SK-N-SH treated with all-trans-retinoic acid at 6 μM for 48 hours (cell line): ENCODE measurements at regions not wholly inside any gene's neighbourhood (a gene's known extent, or its start where the extent isn't known, plus 50 kb on each side); places are given as distances from the start of the nearest gene placed in this dataset.

Experiments
- ATAC-seq: fragments of 200-7000 bp; cut with Tn5 transposase; 3 replicates; pipeline ENCODE4 v1.9.1; 2020; ENCODE audit warnings: mild to moderate bottlenecking, moderate library complexity
- ARNTL ChIP-seq: fragments of 450-650 bp; formaldehyde crosslinking; IDR thresholded peaks from 2 replicates; pipeline ENCODE4 v1.5.0; 2020; ENCODE audit warnings: low read depth, mild to moderate bottlenecking, moderate library complexity, borderline replicate concordance
- CREB5 ChIP-seq: fragments of 250-450 bp; sonication (Bioruptor Pico); IDR thresholded peaks from 2 replicates; pipeline ENCODE4 v1.5.1; 2020; ENCODE audit warnings: low read depth, mild to moderate bottlenecking, moderate library complexity
- CSDC2 ChIP-seq: fragments of 250-450 bp; sonication (Bioruptor Pico); IDR thresholded peaks from 2 replicates; pipeline ENCODE4 v1.5.0; 2020; ENCODE audit warnings: mild to moderate bottlenecking, moderate library complexity
- CSRNP3 ChIP-seq: fragments of 250-450 bp; sonication (Bioruptor Pico); IDR thresholded peaks from 2 replicates; pipeline ENCODE4 v1.5.1; 2021; ENCODE audit warnings: mild to moderate bottlenecking, moderate library complexity
- GLIS3 ChIP-seq: fragments of 250-450 bp; sonication (Bioruptor Pico); IDR thresholded peaks from 2 replicates; pipeline ENCODE4 v1.5.0; 2020; ENCODE audit warnings: mild to moderate bottlenecking, moderate library complexity
- ISL1 ChIP-seq: fragments of 250-450 bp; sonication (Bioruptor Pico); IDR thresholded peaks from 2 replicates; pipeline ENCODE4 v2.1.2; 2022; ENCODE audit warnings: mild to moderate bottlenecking, moderate library complexity
- OSR1 ChIP-seq: fragments of 250-450 bp; sonication (Bioruptor Pico); IDR thresholded peaks from 2 replicates; pipeline ENCODE4 v1.8.0; 2022; ENCODE audit warnings: moderate library complexity, mild to moderate bottlenecking, inconsistent platforms
- PATZ1 ChIP-seq: fragments of 250-450 bp; sonication (Bioruptor Pico); IDR thresholded peaks from 2 replicates; pipeline ENCODE4 v1.8.0; 2020; ENCODE audit warnings: mild to moderate bottlenecking, moderate library complexity, borderline replicate concordance
- POU6F1 ChIP-seq: fragments of 250-450 bp; sonication (Bioruptor Pico); IDR thresholded peaks from 2 replicates; pipeline ENCODE4 v1.8.0; 2021; ENCODE audit warnings: low read depth, mild to moderate bottlenecking, moderate library complexity, borderline replicate concordance
- PPARA ChIP-seq: fragments of 250-450 bp; sonication (Bioruptor Pico); IDR thresholded peaks from 2 replicates; pipeline ENCODE4 v1.5.0; 2020; ENCODE audit warnings: mild to moderate bottlenecking, borderline replicate concordance
- RARB ChIP-seq: fragments of 250-450 bp; sonication (Bioruptor Pico); IDR thresholded peaks from 2 replicates; pipeline ENCODE4 v1.8.0; 2021; ENCODE audit warnings: mild to moderate bottlenecking, moderate library complexity
- SNAI2 ChIP-seq: fragments of 250-450 bp; sonication (Bioruptor Pico); IDR thresholded peaks from 2 replicates; pipeline ENCODE4 v1.5.0; 2020; ENCODE audit warnings: mild to moderate bottlenecking, moderate library complexity
- TCF4 ChIP-seq: fragments of 250-450 bp; sonication (Bioruptor Pico); IDR thresholded peaks from 2 replicates; pipeline ENCODE4 v1.8.0; 2021; ENCODE audit warnings: mild to moderate bottlenecking, moderate library complexity, borderline replicate concordance
- TOX ChIP-seq: fragments of 250-450 bp; sonication (Bioruptor Pico); IDR thresholded peaks from 2 replicates; pipeline ENCODE4 v1.8.0; 2021; ENCODE audit warnings: mild to moderate bottlenecking, moderate library complexity, borderline replicate concordance
- TSHZ2 ChIP-seq: fragments of 250-450 bp; sonication (Bioruptor Pico); IDR thresholded peaks from 2 replicates; pipeline ENCODE4 v1.5.0; 2020; ENCODE audit warnings: mild to moderate bottlenecking, moderate library complexity
- ZC3H10 ChIP-seq: fragments of 250-450 bp; sonication (Bioruptor Pico); IDR thresholded peaks from 2 replicates; pipeline ENCODE4 v1.5.1; 2021; ENCODE audit warnings: mild to moderate bottlenecking, moderate library complexity
- ZFP3 ChIP-seq: fragments of 250-450 bp; sonication (Bioruptor Pico); IDR thresholded peaks from 2 replicates; pipeline ENCODE4 v1.5.0; 2020; ENCODE audit warnings: mild to moderate bottlenecking, moderate library complexity
- ZFP30 ChIP-seq: fragments of 450-650 bp; formaldehyde crosslinking; IDR thresholded peaks from 2 replicates; pipeline ENCODE4 v1.5.0; 2022; ENCODE audit warnings: mild to moderate bottlenecking, moderate library complexity
- ZNF565 ChIP-seq: fragments of 450-650 bp; formaldehyde crosslinking; conservative IDR thresholded peaks from 2 replicates; pipeline ENCODE4 v1.5.0; 2020; ENCODE audit warnings: low read depth, mild to moderate bottlenecking, moderate library complexity
- ZNF70 ChIP-seq: fragments of 450-650 bp; formaldehyde crosslinking; IDR thresholded peaks from 2 replicates; pipeline ENCODE4 v1.5.0; 2020; ENCODE audit warnings: mild to moderate bottlenecking, moderate library complexity
- ZNF8 ChIP-seq: fragments of 450-650 bp; formaldehyde crosslinking; IDR thresholded peaks from 2 replicates; pipeline ENCODE4 v1.5.0; 2020; ENCODE audit warnings: mild to moderate bottlenecking, moderate library complexity

- no peak for ATAC-seq
- TF ChIP-seq ZFP3 (CRISPR knock-in tag) (no peak), GLIS3 (no peak), ARNTL (CRISPR knock-in tag) (no peak), PATZ1 (CRISPR knock-in tag) (no peak), ZNF70 (no peak), CSDC2 (CRISPR knock-in tag) (no peak), ISL1 (CRISPR knock-in tag) (no peak), CSRNP3 (CRISPR knock-in tag) (no peak), ZC3H10 (CRISPR knock-in tag) (no peak), RARB (no peak), ZNF565 (no peak), POU6F1 (CRISPR knock-in tag) (no peak), OSR1 (CRISPR knock-in tag) (no peak), CREB5 (no peak), ZFP30 (CRISPR knock-in tag) (no peak), TCF4 (CRISPR knock-in tag) (no peak)
Measured at GRCh38 chr5:71838286-71838685, 119.2 kb downstream of the CARTPT start.

- no peak for ATAC-seq
- TF ChIP-seq PPARA, result no peak
- TF ChIP-seq RARB, result no peak
- TF ChIP-seq SNAI2 (CRISPR knock-in tag), result no peak
- no peak for TF ChIP-seq POU6F1 (CRISPR knock-in tag)
- TF ChIP-seq CSDC2 (CRISPR knock-in tag), result no peak
- TF ChIP-seq ZFP3 (CRISPR knock-in tag), result no peak
- TF ChIP-seq TOX (CRISPR knock-in tag), result no peak
- no peak for TF ChIP-seq ZFP30 (CRISPR knock-in tag)
- TF ChIP-seq ARNTL (CRISPR knock-in tag), result no peak
- TF ChIP-seq OSR1 (CRISPR knock-in tag), result no peak
- TF ChIP-seq ISL1 (CRISPR knock-in tag), result no peak
- no peak for TF ChIP-seq TSHZ2 (CRISPR knock-in tag)
- no peak for TF ChIP-seq ZNF565
- TF ChIP-seq ZNF8 (CRISPR knock-in tag), result no peak
- no peak for TF ChIP-seq TCF4 (CRISPR knock-in tag)
Measured at GRCh38 chr5:71839096-71839884, 120.2 kb downstream of the CARTPT start.
